GM19035 (cell line): ENCODE measurements at regions not wholly inside any gene's neighbourhood (a gene's known extent, or its start where the extent isn't known, plus 50 kb on each side); places are given as distances from the start of the nearest gene placed in this dataset.

Experiments used
- ATAC-seq: cut with Tn5 transposase; IDR thresholded peaks from one replicate; pipeline ENCODE4 v1.9.1; 2021; ENCODE audit not compliant: unreplicated experiment

DNA sequence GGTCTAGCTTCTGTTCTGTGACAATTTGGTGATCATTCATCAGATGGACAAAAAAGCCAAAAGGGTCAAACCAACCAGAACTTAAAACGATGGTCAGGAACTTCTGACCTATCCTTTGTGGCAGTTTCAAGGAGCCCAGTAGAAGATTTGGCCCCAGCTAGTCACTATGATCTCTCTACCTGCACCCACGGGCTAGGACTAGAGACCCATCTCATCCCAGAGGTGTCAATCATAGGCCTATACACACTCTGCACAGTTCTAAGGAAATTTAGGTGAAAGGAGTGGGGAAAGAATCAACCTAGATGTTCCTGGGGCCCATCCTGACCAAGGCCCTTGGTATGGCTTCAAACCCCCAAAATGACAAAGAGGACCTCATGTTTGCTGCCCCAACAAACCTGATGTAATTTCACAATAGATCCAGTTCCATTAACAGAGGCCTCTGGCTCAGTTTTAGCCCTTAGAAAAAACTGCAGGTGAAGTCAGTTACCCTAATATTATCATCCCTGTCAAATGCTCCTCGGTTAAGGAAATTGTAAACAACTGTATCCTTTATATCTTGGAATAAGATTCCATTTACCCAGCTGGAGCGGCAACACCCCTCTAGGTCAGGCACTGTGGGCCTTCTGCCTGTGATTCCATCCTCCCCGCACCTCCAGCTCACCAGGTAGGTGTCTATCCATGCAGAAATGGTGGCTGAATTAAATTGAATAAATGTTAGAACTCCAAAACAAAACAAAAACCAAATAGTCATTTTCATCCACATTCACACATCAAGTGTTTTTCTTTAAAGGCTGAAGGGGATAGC, 138.7 kb downstream of the ENC1 start:
- no peak for ATAC-seq

- ATAC-seq = no peak
Observed at GRCh38 chr5:74500110-74500917, 140.2 kb downstream of the ENC1 start.

GRCh38 chr5:74499256-74500050, 141.1 kb downstream of the ENC1 start:
- no peak for ATAC-seq

- ATAC-seq = no peak
Observed at GRCh38 chr5:74497706-74498105, 142.8 kb downstream of the ENC1 start.

- ATAC-seq = no peak
Observed at GRCh38 chr5:74493411-74493810, 147.1 kb downstream of the ENC1 start.

GRCh38 chr5:74492230-74492629, 148.3 kb downstream of the ENC1 start:
- no peak for ATAC-seq

DNA sequence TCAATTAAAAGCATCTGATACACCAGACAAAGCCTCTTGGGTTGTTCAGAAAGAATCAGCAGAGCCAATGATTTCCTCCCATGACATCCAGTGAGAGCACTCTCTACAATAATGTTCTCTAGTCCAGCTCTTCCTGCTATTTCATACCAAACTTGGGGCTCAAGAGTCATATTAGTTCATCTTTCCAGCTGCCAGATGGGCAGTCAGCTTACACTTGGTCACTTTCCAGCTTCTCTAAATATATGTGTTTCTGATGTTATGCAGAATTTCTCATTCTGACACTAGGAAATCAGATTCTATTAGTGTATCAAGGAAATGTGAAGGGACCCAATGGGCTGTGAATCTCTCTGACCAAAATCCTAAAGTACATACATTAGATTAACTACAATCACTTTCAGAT, 148.9 kb downstream of the ENC1 start:
- no peak for ATAC-seq

DNA sequence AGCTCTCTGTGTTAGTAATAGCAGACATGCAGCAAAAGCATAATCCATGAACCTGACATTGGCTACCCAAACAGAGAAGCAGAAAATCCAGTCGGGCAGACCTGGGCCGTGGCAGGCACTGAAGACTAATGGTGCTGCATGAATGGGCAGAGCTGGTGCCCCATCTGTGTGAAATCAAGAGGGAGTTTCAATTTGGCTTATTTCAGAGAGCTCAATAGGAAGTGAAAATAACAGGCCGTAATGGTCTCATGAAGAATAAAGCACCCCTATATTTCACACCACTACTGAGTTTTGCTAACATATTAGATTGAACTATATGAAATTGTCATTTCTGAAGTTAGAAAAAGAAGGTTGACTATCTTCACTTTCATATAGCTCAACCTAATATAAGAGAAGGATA, 149.7 kb downstream of the ENC1 start:
- peak; percentile 96 for ATAC-seq

DNA sequence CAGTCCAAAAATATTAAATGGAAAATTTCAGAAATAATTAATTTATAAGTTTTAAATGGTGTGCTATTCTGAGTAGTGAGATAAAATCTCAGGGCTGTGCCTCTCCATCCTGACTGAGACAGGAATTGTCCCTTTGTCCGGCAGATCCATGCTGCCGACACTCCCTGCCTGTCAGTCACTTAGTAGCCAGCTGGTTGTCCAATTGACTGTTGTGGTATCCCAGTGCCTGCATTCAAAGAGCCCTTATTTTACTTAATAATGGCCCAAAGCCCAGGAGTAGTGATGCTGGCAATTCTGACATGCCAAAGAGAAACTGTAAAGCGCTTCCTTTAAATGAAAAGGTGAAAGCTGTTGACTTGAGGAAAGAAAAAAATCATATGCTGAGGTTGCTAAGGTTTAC, 157.5 kb downstream of the ENC1 start:
- no peak for ATAC-seq

DNA sequence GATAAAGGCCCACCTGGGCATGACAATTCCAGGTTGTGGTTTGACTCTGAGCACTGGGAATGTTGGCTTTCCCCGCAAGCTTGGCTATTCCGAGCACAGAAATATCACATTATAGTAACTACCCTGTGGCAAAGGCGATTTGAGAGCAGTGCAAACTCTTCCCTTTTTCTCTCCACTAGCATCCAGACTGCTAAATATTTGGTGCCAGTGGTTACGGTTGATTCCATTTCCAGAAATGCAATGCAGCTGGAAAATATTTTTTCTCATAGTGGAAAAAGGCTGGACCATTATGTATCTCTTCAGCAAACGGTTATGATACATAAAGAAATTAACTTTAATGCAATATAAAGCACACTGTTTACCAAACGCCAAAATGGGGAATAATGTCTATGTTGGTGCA, 158.0 kb downstream of the ENC1 start:
- ATAC-seq = no peak

DNA sequence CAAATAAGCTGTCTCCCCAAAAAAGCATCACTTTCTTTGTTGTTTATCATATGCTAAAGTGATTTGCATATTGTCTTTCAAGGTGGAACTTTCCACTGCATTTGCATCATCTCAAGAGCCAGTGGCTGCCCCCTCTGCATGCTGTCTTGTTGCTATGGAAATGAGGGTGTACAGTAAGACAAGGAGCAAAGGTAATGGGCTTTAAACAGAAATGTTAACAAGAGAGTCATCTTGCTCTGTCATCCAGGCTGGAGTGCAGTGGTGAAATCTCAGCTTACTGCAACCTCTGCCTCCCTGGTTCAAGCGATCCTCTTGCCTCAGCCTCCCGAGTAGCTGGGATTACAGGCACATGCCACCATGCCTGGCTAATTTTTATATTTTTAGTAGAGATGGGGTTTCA, 159.2 kb downstream of the ENC1 start:
- peak; percentile 74 for ATAC-seq

GRCh38 chr5:74480201-74480600, 160.3 kb downstream of the ENC1 start:
- no peak for ATAC-seq

- ATAC-seq = no peak
Observed at GRCh38 chr5:74478328-74478727, 162.2 kb downstream of the ENC1 start.

GRCh38 chr5:74477761-74478160, 162.8 kb downstream of the ENC1 start:
- no peak for ATAC-seq

DNA sequence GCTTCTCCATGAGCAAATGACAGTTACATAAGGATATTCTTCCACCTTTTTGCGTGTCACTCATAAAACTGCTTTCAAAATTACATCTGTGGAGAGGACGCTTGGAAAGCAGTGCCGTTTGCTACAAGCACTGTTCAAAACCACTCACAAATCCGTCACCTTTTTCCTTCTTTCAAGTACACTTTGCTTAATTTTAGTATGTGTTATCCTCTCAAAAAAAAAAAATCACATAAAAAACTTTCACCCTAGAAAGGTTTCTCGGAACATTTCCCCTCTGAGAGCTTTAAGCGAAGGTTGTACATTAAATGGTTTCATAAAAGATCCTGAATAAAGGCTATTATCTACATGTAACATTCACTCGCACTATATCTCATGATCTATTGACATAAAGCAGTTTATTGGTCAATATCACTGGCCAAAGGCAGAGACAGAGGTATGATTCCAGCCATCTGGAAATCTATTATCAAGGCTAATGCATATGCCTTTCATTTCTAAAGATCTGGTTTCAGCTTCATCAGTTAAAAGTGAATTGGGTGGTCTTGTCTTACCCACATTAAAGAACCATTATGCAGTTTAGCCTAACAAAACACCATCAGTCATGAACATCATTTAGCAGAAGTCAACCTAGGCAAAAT, 163.6 kb downstream of the ENC1 start:
- no peak for ATAC-seq

GRCh38 chr5:74476046-74476818, 164.3 kb downstream of the ENC1 start:
- ATAC-seq = no peak

- ATAC-seq = no peak
Observed at GRCh38 chr5:74471875-74472274, 168.7 kb downstream of the ENC1 start.

DNA sequence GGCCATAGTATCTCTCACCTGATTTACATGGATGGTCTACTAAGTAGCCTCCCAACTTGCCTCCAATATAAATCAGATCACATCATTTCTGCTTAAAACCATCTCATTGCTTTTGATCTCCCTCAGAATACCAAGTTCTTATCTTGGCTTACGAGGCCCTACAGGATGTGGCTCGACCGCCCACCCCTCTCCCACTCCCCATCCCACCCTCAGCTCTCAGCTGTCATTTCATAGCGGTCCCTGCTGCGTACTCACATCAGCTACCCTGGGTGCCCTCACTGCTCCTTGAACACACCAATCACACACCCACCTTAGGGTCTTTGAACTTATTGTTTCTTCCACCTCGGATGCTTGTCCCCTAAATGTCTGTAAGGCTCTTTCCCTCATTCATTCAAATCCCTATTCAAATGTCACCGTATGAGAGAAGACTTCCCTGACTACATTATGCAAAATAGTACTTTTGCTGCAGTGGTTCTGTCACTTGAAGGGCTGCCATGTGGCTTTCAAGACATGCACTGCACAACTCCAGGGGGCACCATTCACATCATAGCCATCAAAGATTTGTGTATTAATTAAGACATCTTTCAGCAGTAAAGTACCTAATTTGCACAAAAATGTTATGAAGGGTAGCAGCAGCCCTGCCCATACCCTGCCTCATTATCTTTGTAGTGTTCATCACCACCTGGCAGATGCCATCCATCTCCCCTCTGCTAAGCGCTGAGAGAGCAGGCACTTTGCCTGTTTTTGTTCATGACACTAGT, 171.1 kb downstream of the ENC1 start:
- no peak for ATAC-seq

- no peak for ATAC-seq
Observed at GRCh38 chr5:74468421-74468820, 172.1 kb downstream of the ENC1 start.

DNA sequence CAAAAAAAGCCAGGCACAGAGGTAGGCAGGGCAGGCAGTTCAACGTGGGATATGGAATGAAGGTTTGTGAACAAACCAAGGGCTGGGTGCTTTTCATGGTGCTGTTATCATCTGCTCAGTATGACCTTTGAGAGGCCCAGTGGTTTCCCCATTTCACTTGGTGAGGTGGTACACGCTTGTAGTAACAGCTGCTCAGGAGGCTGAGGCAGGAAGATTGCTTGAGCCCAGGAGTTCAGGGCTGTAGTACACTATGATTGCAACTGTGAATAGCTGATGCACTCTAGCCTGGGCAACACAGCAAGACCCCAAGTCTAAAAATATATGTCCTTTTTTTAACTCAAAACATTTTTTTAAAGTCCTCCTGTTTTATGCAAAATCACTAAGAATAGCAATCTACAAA, 174.8 kb downstream of the ENC1 start:
- no peak for ATAC-seq
